ENCODE measurements at regions not wholly inside any gene's neighbourhood (a gene's known extent, or its start where the extent isn't known, plus 50 kb on each side); places are given as distances from the start of the nearest gene placed in this dataset.

- Histone ChIP-seq H3K9ac (ENCODE audit: low read depth in 1 of 2, low read length in 2 of 2) (no peak overlapping the region), H3K27me3 (ENCODE audit: control insufficient read depth in 4 of 4, insufficient read depth in 4 of 4, low read length in 3 of 4) (no peaks in the 10 kb centered on the region), H3K27ac (ENCODE audit: low read depth in 1 of 2, low read length in 2 of 2) (no peak overlapping the region), H3K4me3 (ENCODE audit: low read depth in 1 of 3, low read length in 3 of 3) (no peak overlapping the region), H3K36me3 (ENCODE audit: control insufficient read depth in 4 of 4, insufficient read depth in 3 of 4, low read depth in 1 of 4, low read length in 3 of 4) (no peaks in the 10 kb centered on the region), H3K9me3 (ENCODE audit: control insufficient read depth in 4 of 4, low read length in 3 of 4) (no peaks in the 10 kb centered on the region), H3K4me1 (ENCODE audit: control insufficient read depth in 4 of 4, insufficient read depth in 4 of 4, low read length in 3 of 4) (no peaks in the 10 kb centered on the region)
- TF ChIP-seq ATF3 (IDR thresholded peaks at IDR 0.05) (no peak), RXRA (IDR thresholded peaks at IDR 0.05) (no peak), FOXA2 (IDR thresholded peaks at IDR 0.05) (no peak), RAD21 (IDR thresholded peaks at IDR 0.05) (no peak), FOXA1 (IDR thresholded peaks at IDR 0.05) (no peak), EGR1 (IDR thresholded peaks at IDR 0.05; ENCODE audit: low read depth in 2 of 2) (no peak), YY1 (IDR thresholded peaks at IDR 0.05) (no peak), HNF4G (IDR thresholded peaks at IDR 0.05) (no peak), NR2F2 (IDR thresholded peaks at IDR 0.05) (no peak), TAF1 (conservative IDR thresholded peaks at IDR 0.05) (no peak)
- 63% methylated on average over 6 of the region's 6 CpGs for WGBS
- no peak for DNase-seq (ENCODE audit: low spot score)
Observed at GRCh38 chr6:92263864-92264263, 1155.5 kb downstream of the EPHA7 start.

DNA sequence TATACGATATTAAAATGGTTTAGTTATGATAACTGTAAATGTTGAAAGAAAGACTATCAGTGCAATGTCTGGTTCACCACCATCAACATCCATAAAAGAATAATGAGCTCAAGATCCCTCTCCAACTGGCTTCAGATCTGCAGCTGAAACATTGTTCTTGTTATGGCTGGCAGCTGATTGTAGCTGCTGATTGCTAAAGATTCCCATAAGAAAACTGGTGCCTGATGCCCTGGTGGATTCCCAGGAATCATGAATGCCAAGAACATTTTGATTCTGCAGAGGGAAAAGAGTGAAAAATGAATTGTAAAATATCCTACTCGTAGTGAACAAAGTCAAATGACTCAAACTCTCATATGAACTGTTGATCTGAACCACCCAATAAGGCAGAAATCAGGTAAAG is 1160.2 kb downstream of the EPHA7 start:
- 69% methylated on average over 2 of the region's 2 CpGs for WGBS
- H3K27ac ChIP-seq (ENCODE audit: low read depth in 1 of 2, low read length in 2 of 2), result no peak overlapping the region
- H3K27me3 ChIP-seq (ENCODE audit: control insufficient read depth in 4 of 4, insufficient read depth in 4 of 4, low read length in 3 of 4), result no peaks in the 10 kb centered on the region
- H3K9ac ChIP-seq (ENCODE audit: low read depth in 1 of 2, low read length in 2 of 2), result no peak overlapping the region
- no peaks in the 10 kb centered on the region for H3K4me1 ChIP-seq (ENCODE audit: control insufficient read depth in 4 of 4, insufficient read depth in 4 of 4, low read length in 3 of 4)
- H3K4me3 ChIP-seq (ENCODE audit: low read depth in 1 of 3, low read length in 3 of 3), result no peak overlapping the region
- no peak for TF ChIP-seq HNF4A (conservative IDR thresholded peaks at IDR 0.05)
- TF ChIP-seq HNF4G (IDR thresholded peaks at IDR 0.05), result no peak
- TF ChIP-seq REST (IDR thresholded peaks at IDR 0.05), result no peak
- no peak for TF ChIP-seq NR2F2 (IDR thresholded peaks at IDR 0.05)
- no peak for TF ChIP-seq MAX (IDR thresholded peaks at IDR 0.05)
- no peak for TF ChIP-seq GABPA (IDR thresholded peaks at IDR 0.05 in 1 of 2, conservative IDR thresholded peaks at IDR 0.05 in 1 of 2)
- TF ChIP-seq EGR1 (IDR thresholded peaks at IDR 0.05; ENCODE audit: low read depth in 2 of 2), result no peak
- no peak for DNase-seq (ENCODE audit: low spot score)
- H3K36me3 ChIP-seq (ENCODE audit: control insufficient read depth in 4 of 4, insufficient read depth in 3 of 4, low read depth in 1 of 4, low read length in 3 of 4), result no peaks in the 10 kb centered on the region
- H3K9me3 ChIP-seq (ENCODE audit: control insufficient read depth in 4 of 4, low read length in 3 of 4), result no peaks in the 10 kb centered on the region

DNA sequence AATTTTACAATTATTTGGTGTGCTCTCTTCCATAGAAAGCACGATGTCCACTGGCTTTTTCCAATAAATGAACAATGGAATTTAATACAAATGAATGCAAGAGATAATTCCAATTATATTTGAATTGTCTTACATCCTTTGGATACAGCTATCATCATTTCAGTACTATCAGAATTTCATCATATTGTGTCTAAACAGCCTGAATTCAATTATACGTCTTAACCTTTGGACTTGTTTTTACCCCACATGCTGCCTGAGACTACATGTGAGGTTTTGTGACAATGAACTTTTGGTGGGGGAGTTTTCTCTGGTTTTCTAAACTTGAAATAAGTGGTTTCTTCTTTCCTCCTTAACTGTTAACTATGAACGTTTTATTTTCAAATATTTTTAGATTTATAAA is 1176.0 kb downstream of the EPHA7 start:
- Histone ChIP-seq H3K4me3 (ENCODE audit: low read depth in 1 of 3, low read length in 3 of 3) (no peak overlapping the region), H3K4me1 (ENCODE audit: control insufficient read depth in 4 of 4, insufficient read depth in 4 of 4, low read length in 3 of 4) (no peaks in the 10 kb centered on the region), H3K27me3 (ENCODE audit: control insufficient read depth in 4 of 4, insufficient read depth in 4 of 4, low read length in 3 of 4) (no peaks in the 10 kb centered on the region), H3K9me3 (ENCODE audit: control insufficient read depth in 4 of 4, low read length in 3 of 4) (no peaks in the 10 kb centered on the region), H3K9ac (ENCODE audit: low read depth in 1 of 2, low read length in 2 of 2) (no peak overlapping the region), H3K27ac (ENCODE audit: low read depth in 1 of 2, low read length in 2 of 2) (no peak overlapping the region), H3K36me3 (ENCODE audit: control insufficient read depth in 4 of 4, insufficient read depth in 3 of 4, low read depth in 1 of 4, low read length in 3 of 4) (no peaks in the 10 kb centered on the region)
- no peak for TF ChIP-seq YY1 (IDR thresholded peaks at IDR 0.05)
- TF ChIP-seq GABPA (IDR thresholded peaks at IDR 0.05 in 1 of 2, conservative IDR thresholded peaks at IDR 0.05 in 1 of 2), result no peak
- TF ChIP-seq HNF4G (IDR thresholded peaks at IDR 0.05), result no peak
- no peak for TF ChIP-seq RXRA (IDR thresholded peaks at IDR 0.05)
- TF ChIP-seq EGR1 (IDR thresholded peaks at IDR 0.05; ENCODE audit: low read depth in 2 of 2), result no peak
- TF ChIP-seq ATF3 (IDR thresholded peaks at IDR 0.05), result no peak
- TF ChIP-seq MAX (IDR thresholded peaks at IDR 0.05), result no peak
- WGBS, result 49% methylated on average over 3 of the region's 3 CpGs
- no peak for DNase-seq (ENCODE audit: low spot score)

All from liver (tissue), 7 donors.